ENCODE measurements at regions not wholly inside any gene's neighbourhood (a gene's known extent, or its start where the extent isn't known, plus 50 kb on each side); places are given as distances from the start of the nearest gene placed in this dataset.
"Not testable (repeated sequence)": the region's sequence is repeated elsewhere in the genome, so short reads cannot be mapped to it uniquely, and the experiment has no call there.

DNA sequence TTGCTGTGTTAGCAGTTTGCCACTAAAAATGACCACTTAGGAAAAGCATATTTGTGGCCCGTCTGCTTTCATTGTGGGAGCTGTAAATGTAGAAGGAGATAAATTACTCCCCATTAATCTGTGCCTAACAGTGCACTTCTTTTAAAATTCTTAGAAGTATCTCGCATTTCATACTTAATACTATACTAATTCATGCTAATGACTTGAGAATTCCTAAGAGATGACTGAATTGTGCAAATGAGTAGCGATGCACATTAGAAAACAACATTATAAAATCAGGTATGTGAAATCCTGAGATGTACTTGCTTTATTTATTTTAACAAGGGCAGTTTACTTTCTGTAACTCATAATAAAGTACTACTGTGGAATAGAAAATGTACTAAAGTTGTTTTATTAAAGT lies 494.6 kb upstream of the CHD1 start:
- not testable (repeated sequence) for TF ChIP-seq PPARA (CRISPR knock-in tag; IDR thresholded peaks at IDR 0.05; ENCODE audit: borderline replicate concordance); TOX (CRISPR knock-in tag; IDR thresholded peaks at IDR 0.05; ENCODE audit: borderline replicate concordance); ZFP3 (CRISPR knock-in tag; IDR thresholded peaks at IDR 0.05); CSDC2 (CRISPR knock-in tag; IDR thresholded peaks at IDR 0.05); ZNF8 (CRISPR knock-in tag; IDR thresholded peaks at IDR 0.05)
- TF ChIP-seq, protein P1, sequence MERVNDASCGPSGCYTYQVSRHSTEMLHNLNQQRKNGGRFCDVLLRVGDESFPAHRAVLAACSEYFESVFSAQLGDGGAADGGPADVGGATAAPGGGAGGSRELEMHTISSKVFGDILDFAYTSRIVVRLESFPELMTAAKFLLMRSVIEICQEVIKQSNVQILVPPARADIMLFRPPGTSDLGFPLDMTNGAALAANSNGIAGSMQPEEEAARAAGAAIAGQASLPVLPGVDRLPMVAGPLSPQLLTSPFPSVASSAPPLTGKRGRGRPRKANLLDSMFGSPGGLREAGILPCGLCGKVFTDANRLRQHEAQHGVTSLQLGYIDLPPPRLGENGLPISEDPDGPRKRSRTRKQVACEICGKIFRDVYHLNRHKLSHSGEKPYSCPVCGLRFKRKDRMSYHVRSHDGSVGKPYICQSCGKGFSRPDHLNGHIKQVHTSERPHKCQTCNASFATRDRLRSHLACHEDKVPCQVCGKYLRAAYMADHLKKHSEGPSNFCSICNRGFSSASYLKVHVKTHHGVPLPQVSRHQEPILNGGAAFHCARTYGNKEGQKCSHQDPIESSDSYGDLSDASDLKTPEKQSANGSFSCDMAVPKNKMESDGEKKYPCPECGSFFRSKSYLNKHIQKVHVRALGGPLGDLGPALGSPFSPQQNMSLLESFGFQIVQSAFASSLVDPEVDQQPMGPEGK (CRISPR knock-in tag; IDR thresholded peaks at IDR 0.05; ENCODE audit: borderline replicate concordance), result not testable (repeated sequence)

Measured in SK-N-SH treated with all-trans-retinoic acid at 6 μM for 48 hours (cell line).